IPS-18a (cell line): ENCODE measurements at regions not wholly inside any gene's neighbourhood (a gene's known extent, or its start where the extent isn't known, plus 50 kb on each side); places are given as distances from the start of the nearest gene placed in this dataset.

Experiments
- H3K27ac ChIP-seq: one replicate; pipeline ENCODE4 v1.5.1; 2013; ENCODE audit warnings: low read length
- H3K27me3 ChIP-seq: one replicate; pipeline ENCODE4 v1.6.1; 2013; ENCODE audit warnings: mild to moderate bottlenecking, low read length; ENCODE audit not compliant: control insufficient read depth, insufficient read depth
- H3K36me3 ChIP-seq: one replicate; pipeline ENCODE4 v1.6.1; 2013; ENCODE audit warnings: low read depth, low read length; ENCODE audit not compliant: control insufficient read depth
- H3K4me1 ChIP-seq: one replicate; pipeline ENCODE4 v1.6.1; 2013; ENCODE audit warnings: low read depth, low read length; ENCODE audit not compliant: control insufficient read depth
- H3K4me3 ChIP-seq: one replicate; pipeline ENCODE4 v1.5.1; 2013; ENCODE audit warnings: low read length
- H3K9ac ChIP-seq: one replicate; pipeline ENCODE4 v1.6.1; 2013; ENCODE audit warnings: mild to moderate bottlenecking, low read length, moderate library complexity
- H3K9me3 ChIP-seq: one replicate; pipeline ENCODE4 v1.6.1; 2013; ENCODE audit warnings: low read depth, low read length; ENCODE audit not compliant: control insufficient read depth

GRCh38 chr10:108894402-108895301, 1028.7 kb downstream of the XPNPEP1 start:
- Histone ChIP-seq H3K27me3 (no peaks in the 10 kb centered on the region), H3K36me3 (no peaks in the 10 kb centered on the region), H3K4me3 (no peak overlapping the region), H3K4me1 (no peaks in the 10 kb centered on the region), H3K9me3 (no peaks in the 10 kb centered on the region), H3K9ac (no peak overlapping the region), H3K27ac (no peak overlapping the region)

GRCh38 chr10:108877095-108877561, 1046.2 kb downstream of the XPNPEP1 start:
- H3K4me1 ChIP-seq: no peaks in the 10 kb centered on the region
- no peaks in the 10 kb centered on the region for H3K36me3 ChIP-seq
- H3K9ac ChIP-seq: no peak overlapping the region
- H3K27me3 ChIP-seq: no peaks in the 10 kb centered on the region
- H3K27ac ChIP-seq: no peak overlapping the region
- H3K4me3 ChIP-seq: no peak overlapping the region
- no peaks in the 10 kb centered on the region for H3K9me3 ChIP-seq

GRCh38 chr10:108872854-108873253, 1050.5 kb downstream of the XPNPEP1 start:
- Histone ChIP-seq H3K4me1 (no peaks in the 10 kb centered on the region), H3K27ac (no peak overlapping the region), H3K9me3 (no peaks in the 10 kb centered on the region), H3K4me3 (no peak overlapping the region), H3K9ac (no peak overlapping the region), H3K36me3 (no peaks in the 10 kb centered on the region), H3K27me3 (no peaks in the 10 kb centered on the region)

GRCh38 chr10:108868881-108869280, 1054.4 kb downstream of the XPNPEP1 start:
- Histone ChIP-seq H3K27me3 (no peaks in the 10 kb centered on the region), H3K9ac (no peak overlapping the region), H3K4me3 (no peak overlapping the region), H3K9me3 (no peaks in the 10 kb centered on the region), H3K4me1 (no peaks in the 10 kb centered on the region), H3K27ac (no peak overlapping the region), H3K36me3 (no peaks in the 10 kb centered on the region)

GRCh38 chr10:108862676-108863350, 1060.5 kb downstream of the XPNPEP1 start:
- H3K9me3 ChIP-seq: no peaks in the 10 kb centered on the region
- H3K36me3 ChIP-seq: no peaks in the 10 kb centered on the region
- H3K4me3 ChIP-seq: no peak overlapping the region
- no peak overlapping the region for H3K9ac ChIP-seq
- H3K27ac ChIP-seq: no peak overlapping the region
- no peaks in the 10 kb centered on the region for H3K4me1 ChIP-seq
- H3K27me3 ChIP-seq: no peaks in the 10 kb centered on the region

- H3K27me3 ChIP-seq: no peaks in the 10 kb centered on the region
- no peaks in the 10 kb centered on the region for H3K9me3 ChIP-seq
- no peaks in the 10 kb centered on the region for H3K36me3 ChIP-seq
- H3K4me1 ChIP-seq: no peaks in the 10 kb centered on the region
- H3K9ac ChIP-seq: no peak overlapping the region
- H3K4me3 ChIP-seq: no peak overlapping the region
- no peak overlapping the region for H3K27ac ChIP-seq
Observed at GRCh38 chr10:108861181-108861754, 1062.0 kb downstream of the XPNPEP1 start.

- no peaks in the 10 kb centered on the region for H3K36me3 ChIP-seq
- no peak overlapping the region for H3K9ac ChIP-seq
- no peak overlapping the region for H3K4me3 ChIP-seq
- no peak overlapping the region for H3K27ac ChIP-seq
- H3K27me3 ChIP-seq: no peaks in the 10 kb centered on the region
- H3K9me3 ChIP-seq: no peaks in the 10 kb centered on the region
- no peaks in the 10 kb centered on the region for H3K4me1 ChIP-seq
Observed at GRCh38 chr10:108852211-108852610, 1071.1 kb downstream of the XPNPEP1 start.

GRCh38 chr10:108850138-108850854, 1073.0 kb downstream of the XPNPEP1 start:
- H3K27ac ChIP-seq: no peak overlapping the region
- no peaks in the 10 kb centered on the region for H3K9me3 ChIP-seq
- no peaks in the 10 kb centered on the region for H3K36me3 ChIP-seq
- H3K4me1 ChIP-seq: no peaks in the 10 kb centered on the region
- no peak overlapping the region for H3K9ac ChIP-seq
- H3K4me3 ChIP-seq: no peak overlapping the region
- no peaks in the 10 kb centered on the region for H3K27me3 ChIP-seq

- H3K9ac ChIP-seq: no peak overlapping the region
- H3K4me1 ChIP-seq: no peaks in the 10 kb centered on the region
- no peak overlapping the region for H3K27ac ChIP-seq
- H3K36me3 ChIP-seq: no peaks in the 10 kb centered on the region
- no peak overlapping the region for H3K4me3 ChIP-seq
- no peaks in the 10 kb centered on the region for H3K9me3 ChIP-seq
- no peaks in the 10 kb centered on the region for H3K27me3 ChIP-seq
Observed at GRCh38 chr10:108849688-108850087, 1073.6 kb downstream of the XPNPEP1 start.

- H3K9ac ChIP-seq: no peak overlapping the region
- H3K4me1 ChIP-seq: no peaks in the 10 kb centered on the region
- H3K9me3 ChIP-seq: no peaks in the 10 kb centered on the region
- H3K27me3 ChIP-seq: no peaks in the 10 kb centered on the region
- no peaks in the 10 kb centered on the region for H3K36me3 ChIP-seq
- H3K27ac ChIP-seq: no peak overlapping the region
- H3K4me3 ChIP-seq: no peak overlapping the region
Observed at GRCh38 chr10:108849186-108849585, 1074.1 kb downstream of the XPNPEP1 start.

GRCh38 chr10:108848046-108848445, 1075.3 kb downstream of the XPNPEP1 start:
- Histone ChIP-seq H3K9me3 (no peaks in the 10 kb centered on the region), H3K9ac (no peak overlapping the region), H3K4me3 (no peak overlapping the region), H3K4me1 (no peaks in the 10 kb centered on the region), H3K27ac (no peak overlapping the region), H3K27me3 (no peaks in the 10 kb centered on the region), H3K36me3 (no peaks in the 10 kb centered on the region)
